ENCODE measurements at regions not wholly inside any gene's neighbourhood (a gene's known extent, or its start where the extent isn't known, plus 50 kb on each side); places are given as distances from the start of the nearest gene placed in this dataset.
"Not testable (repeated sequence)": the region's sequence is repeated elsewhere in the genome, so short reads cannot be mapped to it uniquely, and the experiment has no call there.

GRCh38 chr20:5452286-5452685 lies 135.5 kb upstream of the PROKR2 start:
- DNase-seq: not testable (repeated sequence)

DNA sequence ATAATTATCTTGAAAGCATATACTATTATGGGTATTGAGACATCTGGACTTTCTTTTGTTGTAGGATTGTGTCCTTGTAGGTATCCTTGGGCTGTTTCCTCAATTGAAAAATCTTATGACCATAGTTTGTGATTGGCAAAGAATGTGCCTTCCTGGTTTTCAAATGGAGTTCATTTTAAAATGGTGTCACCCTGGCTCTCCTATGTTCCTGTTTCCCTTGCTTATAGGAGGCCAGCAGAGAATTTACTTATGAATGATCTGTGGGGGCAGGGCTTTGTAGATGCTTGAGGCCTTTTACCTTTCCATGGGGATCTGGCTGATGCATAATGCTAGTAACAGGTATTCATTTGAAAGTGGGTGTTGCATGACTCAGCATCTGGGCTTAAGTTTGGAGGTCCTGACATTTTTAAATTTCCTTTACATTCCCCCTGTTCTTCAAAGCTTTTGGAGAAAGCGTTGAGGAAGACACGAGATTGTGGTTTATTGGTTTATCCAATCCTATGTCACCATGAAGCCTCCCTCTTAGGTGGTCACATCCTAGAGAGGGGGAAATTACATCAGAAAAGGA lies 135.0 kb upstream of the PROKR2 start:
- DNase-seq: peak in 1 of 3 donors; percentile 10

GRCh38 chr20:5448449-5449118 lies 131.8 kb upstream of the PROKR2 start:
- DNase-seq: peak; percentile 61 to 71 (median 66)

DNA sequence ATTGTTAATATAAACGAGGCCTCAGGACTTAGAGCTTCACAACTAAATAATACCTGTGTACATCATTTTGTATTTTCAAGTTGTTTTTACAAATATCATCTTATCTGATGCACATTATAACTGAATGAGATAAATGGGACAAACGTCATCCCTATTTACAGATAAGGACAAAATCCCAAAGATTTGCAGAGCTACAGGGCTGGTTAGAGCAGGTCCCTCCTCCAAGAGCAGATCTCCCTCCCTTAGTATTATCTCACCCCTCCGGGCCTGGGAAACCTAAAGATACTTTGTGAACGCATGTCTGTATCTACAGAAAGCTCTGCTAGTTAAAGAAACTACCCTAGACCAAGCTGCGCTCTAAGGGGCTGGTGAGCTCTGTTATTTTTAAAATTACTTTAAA lies 130.4 kb upstream of the PROKR2 start:
- no peak for DNase-seq

GRCh38 chr20:5445611-5446010 lies 128.9 kb upstream of the PROKR2 start:
- DNase-seq: no peak

- no peak for DNase-seq
These were observed 125.3 kb upstream of the PROKR2 start for GRCh38 chr20:5442101-5442500.

- no peak for DNase-seq
These were observed 117.4 kb upstream of the PROKR2 start for GRCh38 chr20:5434116-5434515.

DNA sequence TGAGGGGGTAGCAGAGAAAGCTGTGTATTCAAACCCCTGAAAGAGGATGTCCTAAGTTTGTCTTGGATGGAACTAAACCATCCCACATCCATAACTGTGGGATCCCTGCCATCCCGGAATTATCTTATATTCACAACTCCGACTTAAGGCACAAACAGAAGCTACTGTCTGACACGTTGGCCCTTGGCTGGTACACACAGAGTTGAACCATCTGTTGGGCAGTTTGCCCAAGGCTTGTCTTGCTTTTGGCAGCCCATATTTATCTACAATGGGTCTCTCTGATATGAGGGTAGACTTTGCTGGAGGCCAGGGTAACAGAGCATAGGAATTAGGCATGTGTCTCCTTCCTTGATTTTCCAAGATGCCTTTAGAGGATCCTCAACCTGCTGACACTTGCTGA lies 116.6 kb upstream of the PROKR2 start:
- DNase-seq: no peak

DNA sequence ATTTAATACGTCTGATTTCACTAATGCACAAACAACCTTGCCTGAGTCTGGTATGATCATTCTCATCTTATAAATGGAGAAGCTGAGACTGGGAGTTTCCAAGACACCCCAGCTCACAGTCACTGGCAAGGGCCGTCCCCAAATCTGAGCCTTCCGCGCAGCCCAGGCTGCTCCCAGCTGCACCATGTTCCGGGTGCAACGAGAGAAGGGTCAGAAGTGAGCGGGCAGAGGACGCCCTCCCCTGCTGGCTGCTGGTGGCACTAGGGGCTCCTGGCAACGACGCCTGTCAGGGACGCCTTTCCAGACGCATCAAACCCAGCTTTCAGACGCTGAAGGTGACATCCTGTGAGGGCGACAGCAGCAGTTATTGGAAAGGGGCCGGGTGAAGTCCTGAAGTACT lies 115.3 kb upstream of the PROKR2 start:
- no peak for DNase-seq

DNA sequence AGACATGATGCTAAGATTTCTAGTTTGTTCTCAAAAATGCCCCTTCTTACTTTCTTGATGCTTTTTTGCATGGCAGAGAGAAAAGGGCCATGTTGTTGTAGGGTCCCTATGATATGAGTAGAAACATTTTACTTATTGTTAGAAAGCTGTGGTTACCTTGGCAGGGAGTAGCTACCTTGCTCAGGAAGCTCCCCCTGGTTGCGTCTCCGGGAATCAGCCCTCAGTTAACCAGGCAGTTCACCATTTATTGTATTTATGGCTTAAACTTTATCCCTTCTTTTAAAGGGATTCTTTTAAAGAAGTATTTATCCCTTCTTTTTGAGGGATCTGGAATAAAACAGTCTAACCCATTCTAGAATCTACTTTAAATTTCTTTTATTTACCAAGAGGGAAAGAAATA lies 113.9 kb upstream of the PROKR2 start:
- DNase-seq: no peak

DNA sequence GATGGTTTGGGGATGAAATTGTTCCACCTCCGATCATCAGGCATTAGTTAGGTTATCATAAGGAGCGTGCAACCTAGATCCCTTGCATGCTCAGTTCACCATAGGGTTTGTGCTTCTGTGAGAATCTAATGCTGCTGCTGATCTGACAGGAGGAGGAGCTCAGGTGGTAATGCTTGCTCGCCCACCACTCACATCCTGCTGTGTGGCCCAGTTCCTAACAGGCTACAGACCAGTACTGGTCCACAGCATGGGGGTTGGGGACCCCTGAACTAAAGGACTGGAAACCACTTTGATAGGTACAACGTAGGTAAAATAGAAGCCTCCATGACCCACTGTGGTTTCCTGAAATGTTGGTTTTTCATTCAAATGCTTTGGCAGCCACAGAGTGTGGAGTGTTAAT lies 109.3 kb upstream of the PROKR2 start:
- DNase-seq: no peak

DNA sequence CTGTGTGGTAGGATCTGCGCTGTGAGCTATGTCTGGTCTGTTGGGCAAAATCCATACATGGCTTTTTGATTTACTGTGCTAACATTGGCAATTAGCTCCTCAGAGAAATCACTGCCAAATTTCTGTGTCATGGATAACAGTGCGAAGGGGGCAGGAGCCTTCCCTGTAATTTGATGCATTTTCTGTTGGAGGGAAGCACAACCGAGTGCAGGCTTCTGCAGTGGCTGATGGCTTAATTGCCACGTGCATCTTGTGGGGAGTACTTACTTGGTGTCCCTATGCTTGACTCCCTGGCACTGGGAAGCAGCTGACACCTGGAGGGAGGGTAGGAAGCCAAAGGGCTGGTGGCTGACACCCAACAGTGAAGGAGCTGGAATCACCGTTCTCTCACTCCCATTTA lies 99.3 kb upstream of the PROKR2 start:
- DNase-seq: no peak

GRCh38 chr20:5413394-5413793 lies 96.6 kb upstream of the PROKR2 start:
- DNase-seq: no peak

DNA sequence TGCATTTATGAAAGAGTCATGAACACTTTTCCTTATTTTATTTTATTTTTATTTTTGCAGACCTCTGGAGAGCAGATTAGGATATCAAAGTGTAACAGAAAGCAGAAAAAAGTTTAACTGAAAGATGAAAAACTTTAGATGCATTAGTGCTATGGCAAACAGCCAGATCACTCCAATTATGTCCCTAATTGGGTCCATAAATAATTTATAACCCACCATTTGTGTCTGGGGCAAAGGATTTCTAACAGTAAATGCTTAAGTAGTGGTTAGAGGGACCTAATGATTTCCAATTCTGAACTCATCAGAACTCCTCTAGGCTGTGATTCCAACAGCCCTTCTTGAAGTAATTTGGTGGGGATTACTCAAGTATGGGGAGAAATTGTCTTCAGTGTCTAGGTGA lies 93.7 kb upstream of the PROKR2 start:
- DNase-seq: no peak

- peak; percentile 35 to 65 (median 59) for DNase-seq
These were observed 86.3 kb upstream of the PROKR2 start for GRCh38 chr20:5402903-5403531.

DNA sequence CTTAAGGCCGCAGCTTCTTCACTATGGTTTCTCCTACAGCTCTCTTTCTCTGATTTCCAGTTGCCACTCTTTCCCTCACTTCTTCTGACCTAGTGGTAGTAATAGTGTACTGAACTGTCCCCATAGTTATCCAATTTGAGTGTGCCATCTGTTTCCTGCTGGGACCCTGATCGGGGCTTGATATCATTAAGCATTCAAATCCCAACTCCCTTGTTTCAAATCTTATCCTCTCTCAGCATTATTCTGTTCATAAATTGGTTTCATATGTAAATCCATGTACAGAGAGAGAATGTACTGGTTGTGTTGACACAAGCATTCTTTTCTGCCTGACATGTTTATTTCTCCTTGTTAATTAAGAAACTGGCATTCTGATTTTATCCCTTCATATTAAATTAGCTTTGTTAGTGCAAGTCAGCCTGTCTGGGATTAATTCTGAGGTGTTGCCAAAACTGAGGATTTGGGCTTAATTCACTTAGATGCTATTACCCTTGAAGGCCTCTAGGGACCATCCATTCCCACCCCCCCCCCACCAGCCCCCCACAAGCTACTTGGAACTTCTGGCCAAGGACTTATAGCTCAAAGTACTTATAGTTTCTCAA lies 84.6 kb upstream of the PROKR2 start:
- no peak for DNase-seq

- DNase-seq: peak in 2 of 3 donors; percentile 18 to 36
These were observed 83.5 kb upstream of the PROKR2 start for GRCh38 chr20:5400164-5400762.

- DNase-seq: peak in 2 of 3 donors; percentile 4 to 39
These were observed 80.6 kb upstream of the PROKR2 start for GRCh38 chr20:5397393-5397792.

GRCh38 chr20:5395932-5396727 lies 79.4 kb upstream of the PROKR2 start:
- DNase-seq: no peak

DNA sequence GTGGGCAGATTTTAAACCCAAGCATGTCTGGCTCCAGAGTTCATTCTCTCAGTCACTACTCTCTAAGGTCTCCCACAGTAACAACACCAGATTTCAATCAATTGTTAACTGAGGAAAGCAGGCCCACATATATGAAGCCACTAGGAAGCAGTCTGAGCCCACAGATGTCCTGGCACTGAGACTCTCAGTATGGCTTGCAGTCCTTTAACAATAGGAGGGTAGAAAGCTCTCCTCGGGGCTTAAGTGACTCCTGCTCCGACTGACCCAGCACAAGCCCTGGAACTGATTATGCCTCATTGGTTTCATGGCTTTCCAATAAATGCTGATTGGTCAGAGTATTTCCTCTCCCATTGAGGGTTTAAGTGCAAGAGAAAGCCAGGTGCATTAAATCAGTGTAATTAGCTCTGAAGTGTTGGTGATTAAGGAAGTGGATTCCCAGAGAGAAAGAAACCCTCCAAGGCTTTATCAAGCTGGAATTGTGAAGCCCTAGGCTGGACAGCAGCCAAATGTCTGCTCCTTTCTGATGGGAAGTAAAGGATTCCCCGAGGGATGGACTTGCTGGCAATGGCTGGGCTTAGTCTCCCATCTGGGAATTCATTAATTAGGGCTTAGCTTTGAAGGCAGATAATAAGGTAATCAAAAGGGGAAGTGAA lies 76.6 kb upstream of the PROKR2 start:
- no peak for DNase-seq

- DNase-seq: no peak
These were observed 74.0 kb upstream of the PROKR2 start for GRCh38 chr20:5390720-5391119.

- not testable (repeated sequence) for DNase-seq
These were observed 70.1 kb upstream of the PROKR2 start for GRCh38 chr20:5386846-5387245.
